Heart left ventricle (tissue), 16 donors: ENCODE measurements at regions not wholly inside any gene's neighbourhood (a gene's known extent, or its start where the extent isn't known, plus 50 kb on each side); places are given as distances from the start of the nearest gene placed in this dataset.

Experiments used
- ATAC-seq, 4 donors: fragments of 200-7000 bp; cut with Tn5 transposase; one replicate each; pipeline ENCODE4 v1.9.1; 2020 to 2022; ENCODE audit warnings: moderate library complexity in 4 of 4, mild to moderate bottlenecking in 3 of 4, moderate number of reproducible peaks in 1 of 4
- DNase-seq, 5 donors: peaks; one replicate each; pipeline ENCODE4 v3.0.0-alpha.2; 2020
- H3K27ac ChIP-seq, 12 donors: fragments of 200-600 bp; sonication (generic) in 4 of 12; one replicate each; pipeline versions ENCODE4 v1.5.0 to v1.8.0; 2016 to 2022; ENCODE audit warnings: mild to moderate bottlenecking in 2 of 12
- H3K27me3 ChIP-seq, 9 donors: fragments of 200-600 bp; sonication (generic) in 2 of 9; one replicate each; pipeline versions ENCODE4 v1.5.1 to v1.8.0; 2016 to 2022; ENCODE audit warnings: mild to moderate bottlenecking in 3 of 9
- H3K36me3 ChIP-seq, 9 donors: fragments of 200-600 bp; sonication (generic) in 2 of 9; one replicate each; pipeline versions ENCODE4 v1.5.0 to v1.8.0; 2018 to 2022; ENCODE audit warnings: mild to moderate bottlenecking in 2 of 9
- H3K4me1 ChIP-seq, 12 donors: fragments of 200-600 bp; sonication (generic) in 4 of 12; one replicate each; pipeline versions ENCODE4 v1.5.0 to v1.8.0; 2016 to 2022; ENCODE audit warnings: mild to moderate bottlenecking in 3 of 12
- H3K4me3 ChIP-seq, 12 donors: fragments of 200-600 bp; sonication (generic) in 4 of 12; one replicate each; pipeline versions ENCODE4 v1.5.0 to v1.8.0; 2017 to 2022; ENCODE audit warnings: mild to moderate bottlenecking in 9 of 12, moderate library complexity in 4 of 12
- H3K9me3 ChIP-seq, 12 donors: fragments of 200-600 bp; sonication (generic) in 4 of 12; one replicate each; pipeline versions ENCODE4 v1.5.0 to v1.8.0; 2016 to 2022; ENCODE audit warnings: mild to moderate bottlenecking in 1 of 12
- CTCF ChIP-seq, 12 donors: fragments of 200-600 bp; sonication (generic) in 4 of 12; IDR thresholded peaks; one replicate each; pipeline versions ENCODE4 v1.5.0 to v1.8.0; 2018 to 2022; ENCODE audit warnings: antibody characterized with exemption in 12 of 12, mild to moderate bottlenecking in 5 of 12
- POLR2A ChIP-seq, 2 donors: fragments of 450-650 bp; IDR thresholded peaks; one replicate each; pipeline ENCODE4 v1.6.1; 2017; ENCODE audit warnings: antibody characterized with exemption in 2 of 2, mild to moderate bottlenecking in 2 of 2, moderate library complexity in 2 of 2
- WGBS, 4 donors: extraction: QIAGEN DNeasy Blood & Tissue Kit in 2 of 4; methylation state at CpG; one replicate each; pipeline versions ENCODE4 v1.1.5 to v1.1.7; 2013 to 2018; 5-methylcytosine and 5-hydroxymethylcytosine counted together
- intact Hi-C, 10 donors: fragments of 100-400 bp; cut with DNase I; formaldehyde crosslinking; loops; one replicate each; pipeline versions ENCODE4 v1.11.1 to v1.14.2; 2022
- donor health status: ischemic (EF 13 %, LVEDD 7.1; RV severe dilation, severe dysfunction).
- donor health status: healthy with polysubstance abuse.
- donor health status: DM: no; HTN: yes; CAD: no.
- donor health status: DM: no; HTN: no; CAD: no.
- donor health status: ischemic (EF 25% LVEDD 6.9; RV normal size, moderate dysfunction).
- donor health status: ischemic (EF 25% LVEDD 5.7; RV mildly dilated, moderate dysfunction).
- donor health status: healthy.
- donor health status: DM: yes; HTN: yes; CAD: no.
- donor health status: ischemic (EF 35%, LVEDD 5.7; RV mildly dilated, moderate dysfunction).
- donor health status: nonischemic (EF 11% LVEDD 7.7; RV severe dilation, severe dysfunction).
- donor health status: DM: yes; HTN: yes; CAD: no.
- donor health status: PGD.
- donor health status: ischemic (EF 29% LVEDD 5.4; RV normal size, mild dysfunction).
- donor health status: nonischemic (EF 23%, LVEDD 6.1; RV moderate dilation, normal function).

- peak overlapping the region in 1 of 12 donors; percentile 56 for H3K27ac ChIP-seq
- no peak for TF ChIP-seq CTCF (IDR thresholded peaks at IDR 0.05)
- TF ChIP-seq POLR2A (IDR thresholded peaks at IDR 0.05): no peak
These were observed 1195.9 kb upstream of the PRKX start for GRCh38 chrX:4909348-4909747.

GRCh38 chrX:4905576-4905975, 1192.1 kb upstream of the PRKX start:
- WGBS, 4 donors: 80 to 89% (median 85%) methylated on average over 6 of the region's 6 CpGs
- intact Hi-C loops: no loop called here

More at GRCh38 chrX:4909348-4909747, 1195.9 kb upstream of the PRKX start:
- Histone ChIP-seq H3K4me1 (no peaks in the 10 kb centered on the region), H3K36me3 (no peaks in the 10 kb centered on the region), H3K4me3 (peak overlapping the region in 1 of 12 donors; percentile 21), H3K27me3 (no peaks in the 10 kb centered on the region), H3K9me3 (no peaks in the 10 kb centered on the region)
- intact Hi-C loops: no loop called here
- WGBS, 4 donors: 77 to 80% (median 78%) methylated on average over 5 of the region's 5 CpGs
- no peak for DNase-seq
- ATAC-seq: no peak

GRCh38 chrX:4881277-4881676, 1167.8 kb upstream of the PRKX start:
- Histone ChIP-seq H3K4me1 (no peaks in the 10 kb centered on the region), H3K27ac (no peak overlapping the region), H3K27me3 (no peaks in the 10 kb centered on the region), H3K36me3 (no peaks in the 10 kb centered on the region), H3K9me3 (peaks cover 0 to 15% (median 0%) of the 10 kb centered on the region in 12 donors), H3K4me3 (no peak overlapping the region)
- ATAC-seq: no peak
- WGBS, 4 donors: 65 to 76% (median 74%) methylated on average over 2 of the region's 2 CpGs
- DNase-seq: no peak
- TF ChIP-seq CTCF (IDR thresholded peaks at IDR 0.05) (no peak), POLR2A (IDR thresholded peaks at IDR 0.05) (no peak)
- intact Hi-C loops: no loop called here

More at GRCh38 chrX:4905576-4905975, 1192.1 kb upstream of the PRKX start:
- Histone ChIP-seq H3K27me3 (no peaks in the 10 kb centered on the region), H3K4me1 (no peaks in the 10 kb centered on the region), H3K9me3 (no peaks in the 10 kb centered on the region), H3K36me3 (no peaks in the 10 kb centered on the region), H3K4me3 (no peak overlapping the region), H3K27ac (no peak overlapping the region)
- ATAC-seq (no peak), DNase-seq (no peak)
- TF ChIP-seq POLR2A (IDR thresholded peaks at IDR 0.05): no peak
- no peak for TF ChIP-seq CTCF (IDR thresholded peaks at IDR 0.05)

- Histone ChIP-seq H3K4me1 (no peaks in the 10 kb centered on the region), H3K9me3 (peaks cover 0 to 15% (median 0%) of the 10 kb centered on the region in 12 donors), H3K27ac (no peak overlapping the region), H3K27me3 (no peaks in the 10 kb centered on the region), H3K4me3 (no peak overlapping the region), H3K36me3 (no peaks in the 10 kb centered on the region)
- intact Hi-C loops: no loop called here
- DNase-seq: no peak
- ATAC-seq: no peak
- 79 to 86% (median 85%) methylated on average over 3 of the region's 3 CpGs for WGBS, 4 donors
- no peak for TF ChIP-seq POLR2A (IDR thresholded peaks at IDR 0.05)
- no peak for TF ChIP-seq CTCF (IDR thresholded peaks at IDR 0.05)
These were observed 1165.2 kb upstream of the PRKX start for GRCh38 chrX:4878640-4879039.
